GM12874 (cell line): ENCODE measurements at regions not wholly inside any gene's neighbourhood (a gene's known extent, or its start where the extent isn't known, plus 50 kb on each side); places are given as distances from the start of the nearest gene placed in this dataset.

Experiments
- TF ChIP-seq, protein P1 (sequence below): IDR thresholded peaks from 2 replicates; pipeline ENCODE4 v1.5.1; 2011; ENCODE audit warnings: low read depth, mild to moderate bottlenecking, control low read depth, low read length, moderate library complexity; ENCODE audit not compliant: insufficient read depth

DNA sequence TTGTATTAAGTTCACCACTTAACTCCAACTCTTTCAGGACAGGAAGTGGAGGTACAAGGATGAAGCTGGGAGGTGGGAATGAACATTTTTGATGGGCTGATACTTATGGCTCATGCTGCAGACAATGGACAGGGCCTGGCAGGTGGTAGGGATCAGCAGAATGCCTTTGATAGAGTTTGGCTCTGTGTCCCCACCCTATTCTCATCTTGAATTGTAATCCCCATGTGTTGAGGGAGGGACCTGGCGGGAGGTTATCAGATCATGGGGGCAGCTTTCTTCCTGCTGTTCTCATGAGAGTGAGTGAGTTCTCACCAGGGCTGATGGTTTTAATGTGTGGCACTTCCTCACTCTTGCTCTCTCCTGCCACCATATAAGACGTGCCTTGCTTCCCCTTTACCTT lies 87.3 kb upstream of the PRLR start:
- TF ChIP-seq, protein P1, sequence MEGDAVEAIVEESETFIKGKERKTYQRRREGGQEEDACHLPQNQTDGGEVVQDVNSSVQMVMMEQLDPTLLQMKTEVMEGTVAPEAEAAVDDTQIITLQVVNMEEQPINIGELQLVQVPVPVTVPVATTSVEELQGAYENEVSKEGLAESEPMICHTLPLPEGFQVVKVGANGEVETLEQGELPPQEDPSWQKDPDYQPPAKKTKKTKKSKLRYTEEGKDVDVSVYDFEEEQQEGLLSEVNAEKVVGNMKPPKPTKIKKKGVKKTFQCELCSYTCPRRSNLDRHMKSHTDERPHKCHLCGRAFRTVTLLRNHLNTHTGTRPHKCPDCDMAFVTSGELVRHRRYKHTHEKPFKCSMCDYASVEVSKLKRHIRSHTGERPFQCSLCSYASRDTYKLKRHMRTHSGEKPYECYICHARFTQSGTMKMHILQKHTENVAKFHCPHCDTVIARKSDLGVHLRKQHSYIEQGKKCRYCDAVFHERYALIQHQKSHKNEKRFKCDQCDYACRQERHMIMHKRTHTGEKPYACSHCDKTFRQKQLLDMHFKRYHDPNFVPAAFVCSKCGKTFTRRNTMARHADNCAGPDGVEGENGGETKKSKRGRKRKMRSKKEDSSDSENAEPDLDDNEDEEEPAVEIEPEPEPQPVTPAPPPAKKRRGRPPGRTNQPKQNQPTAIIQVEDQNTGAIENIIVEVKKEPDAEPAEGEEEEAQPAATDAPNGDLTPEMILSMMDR, result no peak

DNA sequence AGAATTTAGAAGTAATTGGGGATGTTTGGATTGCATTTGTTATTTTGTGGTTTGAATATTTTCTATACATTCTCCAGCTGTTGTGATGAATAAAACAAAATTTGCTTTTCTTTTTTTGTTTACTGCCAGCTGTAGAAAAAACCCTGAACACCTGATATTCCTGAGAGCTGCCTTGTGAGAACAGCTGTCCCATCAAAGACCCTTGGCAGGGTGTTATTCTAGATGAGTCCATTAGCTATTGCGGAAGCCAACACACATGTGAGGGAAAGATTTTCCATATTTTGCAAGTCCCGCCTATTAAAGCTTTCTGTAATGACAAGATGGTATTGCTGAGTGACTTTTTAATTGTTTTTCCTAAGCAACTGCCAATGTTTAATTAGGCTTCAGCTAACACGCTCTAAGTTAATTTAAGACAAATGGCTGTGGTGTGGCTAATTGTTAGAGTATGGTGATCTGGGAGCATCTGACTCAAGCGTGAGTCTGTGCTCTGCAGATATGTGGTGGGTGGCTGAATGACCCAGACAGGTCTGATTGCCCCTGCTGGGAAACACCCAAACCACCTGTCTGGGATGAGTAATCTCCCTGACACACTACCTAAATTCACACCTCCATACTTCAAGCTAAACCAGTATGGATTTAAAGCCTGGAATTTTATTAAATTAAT lies 86.5 kb upstream of the PRLR start:
- TF ChIP-seq, protein P1, result no peak

- TF ChIP-seq, protein P1, result no peak
Measured at GRCh38 chr5:35313291-35313690, 83.0 kb upstream of the PRLR start.

GRCh38 chr5:35312267-35312666 lies 82.0 kb upstream of the PRLR start:
- TF ChIP-seq, protein P1, result no peak

DNA sequence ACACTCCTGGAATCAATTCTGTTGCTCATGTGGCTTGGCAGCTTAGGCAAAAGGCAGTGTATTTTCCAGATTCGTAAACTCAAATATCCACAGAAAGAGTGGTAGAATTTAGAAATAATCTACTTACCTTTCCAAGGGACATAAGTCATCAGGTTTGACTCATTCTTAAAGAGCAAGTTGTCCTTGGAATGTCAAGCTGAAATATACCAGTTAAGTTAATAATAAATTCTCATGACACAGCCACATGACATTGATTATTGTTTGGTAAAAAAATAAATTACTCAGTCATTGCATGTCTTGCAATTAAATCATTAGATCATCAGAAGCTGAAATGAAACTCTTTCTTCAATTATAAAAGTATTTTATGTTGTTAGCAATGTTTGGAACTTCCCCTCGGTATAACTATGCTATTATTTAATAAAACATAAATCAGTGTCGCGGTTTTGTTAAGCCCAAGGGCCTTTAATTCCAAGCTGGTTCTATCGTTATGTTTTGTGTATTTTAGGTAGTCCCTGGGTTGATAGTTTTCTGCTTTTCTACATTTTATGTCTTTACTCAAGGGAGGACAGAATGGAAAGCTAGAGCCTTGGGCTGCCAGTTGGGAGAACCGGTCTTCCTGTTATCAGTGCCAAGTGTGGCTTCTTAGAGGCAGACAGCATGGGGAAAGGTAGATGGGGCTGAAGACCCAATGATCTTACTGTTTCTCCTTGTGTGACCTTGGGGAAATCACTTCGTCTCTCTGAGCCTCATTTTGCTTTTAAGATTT lies 79.3 kb upstream of the PRLR start:
- TF ChIP-seq, protein P1, result no peak

DNA sequence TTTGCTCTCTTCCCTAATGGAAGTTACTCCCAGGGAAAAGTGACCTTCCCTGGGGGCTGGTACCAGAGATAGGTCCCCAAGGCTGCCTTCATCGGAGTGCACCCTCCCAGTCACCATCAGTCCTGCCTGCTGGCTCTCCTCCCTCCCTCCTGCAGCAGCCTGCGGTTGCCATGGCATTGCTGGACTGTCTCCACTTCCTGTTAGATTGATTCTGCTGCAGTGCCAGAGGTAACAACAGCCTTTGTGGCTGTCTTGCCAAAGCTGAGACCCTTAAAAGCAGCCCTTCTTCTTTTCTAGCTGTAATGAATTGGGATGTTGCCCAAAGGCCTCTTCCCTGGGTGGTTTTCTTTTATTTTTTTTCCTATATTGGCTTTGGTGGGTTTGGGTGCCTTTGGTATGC lies 78.1 kb upstream of the PRLR start:
- TF ChIP-seq, protein P1, result no peak

- TF ChIP-seq, protein P1, result no peak
Measured at GRCh38 chr5:35306716-35307365, 76.6 kb upstream of the PRLR start.
